HT-29 (cell line): ENCODE measurements at regions not wholly inside any gene's neighbourhood (a gene's known extent, or its start where the extent isn't known, plus 50 kb on each side); places are given as distances from the start of the nearest gene placed in this dataset.

Experiments used
- DNase-seq: peaks from one replicate; pipeline ENCODE4 v3.0.0-alpha.2; 2015; ENCODE audit warnings: low spot score

- DNase-seq = no peak
Observed at GRCh38 chrX:39969099-39969818, 128.5 kb downstream of the BCOR start.

DNA sequence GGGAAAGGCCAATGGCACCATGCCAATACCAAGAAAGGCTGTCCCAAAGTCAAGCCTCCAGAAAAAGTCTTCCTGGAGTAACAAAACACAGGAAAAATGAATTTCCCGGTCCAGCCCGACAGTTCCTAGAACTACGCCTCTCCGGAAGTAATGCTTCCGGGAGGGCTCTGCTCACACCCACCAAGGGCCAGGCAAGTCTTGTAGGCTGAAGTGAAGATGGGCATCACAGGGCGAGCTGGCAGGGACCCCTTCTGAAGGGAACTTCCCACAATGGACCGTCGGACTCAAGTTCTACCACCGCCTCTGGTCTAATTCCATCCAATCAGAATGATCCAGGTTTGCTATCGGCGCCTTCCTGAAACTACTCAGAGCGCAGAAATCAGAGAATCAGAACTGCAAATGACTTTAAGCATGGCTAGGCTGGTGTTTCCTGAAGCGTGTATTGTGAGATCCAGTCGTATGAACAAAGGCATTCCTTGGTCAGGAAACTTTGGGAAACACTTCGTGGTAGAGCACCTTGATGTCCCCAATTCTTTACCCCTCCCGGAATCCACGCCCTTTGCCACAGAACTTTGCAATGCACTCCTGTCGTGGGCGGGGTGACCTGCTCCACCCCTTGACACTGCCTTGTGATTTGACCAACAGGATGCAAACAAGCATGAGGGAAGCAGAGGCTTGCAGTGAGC is 127.8 kb downstream of the BCOR start:
- DNase-seq = peak; percentile 51

DNA sequence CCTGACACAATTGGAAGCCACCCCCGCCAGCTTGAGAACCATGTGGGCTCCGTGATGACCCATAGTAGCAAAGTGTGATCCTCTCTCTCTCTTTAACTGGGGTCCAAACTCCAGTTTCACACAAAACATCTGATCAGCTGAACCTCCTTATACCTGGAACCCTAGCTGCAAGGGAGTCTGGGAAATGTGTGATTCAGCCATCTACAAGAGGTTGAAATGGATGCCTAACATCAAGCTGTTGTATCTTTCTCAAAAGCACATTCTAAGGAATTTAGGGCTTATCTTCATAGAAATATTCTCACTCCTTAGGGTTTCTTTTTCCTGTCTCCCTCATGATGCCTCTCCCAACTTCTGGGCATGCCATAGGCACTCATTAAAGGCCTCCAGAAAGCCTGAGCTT is 126.0 kb downstream of the BCOR start:
- DNase-seq = no peak

DNA sequence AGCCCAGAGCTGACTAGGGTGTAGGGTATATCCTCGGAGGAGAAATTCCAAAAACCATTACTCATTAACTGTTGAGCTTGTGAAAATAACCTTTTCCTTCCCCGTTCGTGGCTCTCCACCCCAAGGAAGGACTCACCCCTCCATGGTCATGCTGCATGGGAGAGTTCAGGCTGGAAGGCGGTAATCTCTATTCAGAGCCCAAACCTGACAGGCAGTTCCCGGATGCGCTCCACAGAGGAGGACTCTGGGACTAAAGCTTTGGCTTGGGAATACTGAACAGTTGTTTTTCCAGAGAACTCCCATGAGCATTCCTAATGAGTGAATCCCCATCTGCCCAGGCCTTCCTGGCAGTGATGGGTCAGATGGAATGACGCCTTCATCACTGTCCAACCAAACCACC is 125.4 kb downstream of the BCOR start:
- no peak for DNase-seq

- DNase-seq = no peak
Observed at GRCh38 chrX:39973810-39974209, 123.9 kb downstream of the BCOR start.

DNA sequence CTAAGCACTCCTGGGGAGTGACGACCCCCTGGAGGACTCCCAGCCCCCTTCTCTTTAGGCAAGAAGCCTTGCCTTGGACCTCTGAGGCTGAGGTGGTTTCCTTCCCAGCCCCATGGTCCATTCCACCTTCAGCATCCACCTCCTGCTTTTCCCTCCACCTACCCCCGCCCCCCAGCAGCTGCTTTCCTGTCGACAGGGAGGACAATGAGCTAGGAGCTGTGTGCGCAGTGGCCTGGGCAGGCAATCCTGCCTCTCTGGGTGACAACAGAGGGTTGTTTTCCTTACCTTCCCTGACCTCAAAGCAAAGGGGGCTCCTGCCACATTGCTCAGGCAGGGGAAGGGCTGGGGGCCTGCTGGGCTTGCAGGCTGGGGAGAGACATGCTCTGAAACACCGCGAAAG is 123.5 kb downstream of the BCOR start:
- DNase-seq = no peak

GRCh38 chrX:39975101-39975925 is 122.4 kb downstream of the BCOR start:
- peak; percentile 53 for DNase-seq

DNA sequence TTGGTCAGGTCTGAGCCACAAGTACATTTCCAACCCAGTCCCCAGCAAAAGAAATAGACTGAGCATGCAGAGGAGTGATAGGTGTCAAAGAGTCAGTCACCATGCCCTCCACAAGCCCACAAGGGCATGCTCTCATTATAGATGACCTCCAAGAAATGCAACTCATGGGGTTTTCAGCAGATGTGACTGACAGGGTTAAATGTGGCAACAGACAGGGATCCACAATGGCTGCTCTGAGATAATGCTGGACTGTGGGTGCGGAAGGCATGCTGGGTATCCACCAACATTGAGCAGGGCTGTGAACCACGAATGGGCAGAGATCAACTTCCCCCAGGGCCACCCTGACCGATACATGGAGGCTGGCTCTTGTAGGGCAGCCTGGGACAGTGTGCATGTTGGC is 115.8 kb downstream of the BCOR start:
- no peak for DNase-seq

- DNase-seq = peak; percentile 12
Observed at GRCh38 chrX:39982948-39983347, 114.8 kb downstream of the BCOR start.

DNA sequence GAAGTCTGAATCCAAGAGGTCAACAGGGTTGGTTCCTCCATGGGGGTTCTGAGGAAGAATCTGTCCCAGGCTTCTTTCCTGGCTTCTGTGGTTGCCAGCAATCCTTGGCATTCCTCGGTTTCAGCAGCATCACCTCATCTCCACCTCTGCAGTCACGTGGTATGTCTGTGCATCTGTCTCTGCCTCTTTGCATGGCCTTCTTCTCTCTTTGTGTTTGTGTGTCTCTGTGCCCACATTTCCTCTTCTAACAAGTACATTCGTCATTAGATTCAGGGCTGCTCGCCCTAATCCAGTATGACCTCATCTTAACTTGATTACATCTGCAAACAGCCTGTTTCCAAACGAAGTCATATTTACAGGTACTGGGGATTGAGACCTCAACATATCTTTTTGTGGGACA is 114.0 kb downstream of the BCOR start:
- DNase-seq = no peak

- no peak for DNase-seq
Observed at GRCh38 chrX:39984191-39984956, 113.4 kb downstream of the BCOR start.

GRCh38 chrX:39985071-39985470 is 112.7 kb downstream of the BCOR start:
- no peak for DNase-seq

DNA sequence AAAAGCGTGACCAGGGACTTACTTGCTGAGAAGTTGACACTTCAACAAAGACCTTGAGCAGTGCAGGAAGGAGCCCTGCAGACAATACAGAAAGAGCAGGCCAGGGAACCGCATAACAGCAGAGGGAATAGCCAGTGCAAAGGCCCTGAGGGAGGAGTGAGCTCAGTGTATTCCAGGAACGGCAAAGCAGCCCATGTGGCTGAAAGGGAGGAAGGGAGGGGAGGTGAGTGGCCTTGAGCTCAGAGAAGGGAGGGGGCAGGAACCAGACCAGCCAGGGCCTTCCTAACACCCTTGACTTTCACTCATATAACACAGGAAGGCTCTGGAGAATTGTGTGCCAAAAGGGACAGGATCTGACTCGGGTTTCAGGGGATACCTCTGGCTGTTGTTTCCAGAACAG is 112.2 kb downstream of the BCOR start:
- DNase-seq = no peak

- no peak for DNase-seq
Observed at GRCh38 chrX:39988496-39988895, 109.3 kb downstream of the BCOR start.

GRCh38 chrX:39990388-39990787 is 107.4 kb downstream of the BCOR start:
- DNase-seq = no peak

DNA sequence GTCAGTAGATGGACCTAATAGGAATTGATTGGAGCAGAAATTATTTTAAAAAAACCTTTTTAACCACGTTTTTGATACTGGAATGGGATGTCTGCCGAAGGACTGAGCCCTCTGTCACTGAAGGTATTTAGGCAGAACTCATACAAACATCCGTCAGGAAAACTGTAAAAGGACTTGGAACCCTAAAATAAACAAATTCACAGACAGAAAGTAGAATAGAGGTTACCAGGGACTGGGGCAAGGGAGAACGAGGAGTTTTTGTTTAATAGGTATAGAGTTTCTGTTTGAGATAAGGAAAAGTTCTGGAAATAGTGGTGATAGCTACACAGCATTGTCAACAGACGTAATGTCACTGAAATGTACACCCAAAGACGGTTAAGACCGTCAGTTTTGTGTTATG is 105.5 kb downstream of the BCOR start:
- no peak for DNase-seq

- DNase-seq = no peak
Observed at GRCh38 chrX:39995457-39995856, 102.3 kb downstream of the BCOR start.

DNA sequence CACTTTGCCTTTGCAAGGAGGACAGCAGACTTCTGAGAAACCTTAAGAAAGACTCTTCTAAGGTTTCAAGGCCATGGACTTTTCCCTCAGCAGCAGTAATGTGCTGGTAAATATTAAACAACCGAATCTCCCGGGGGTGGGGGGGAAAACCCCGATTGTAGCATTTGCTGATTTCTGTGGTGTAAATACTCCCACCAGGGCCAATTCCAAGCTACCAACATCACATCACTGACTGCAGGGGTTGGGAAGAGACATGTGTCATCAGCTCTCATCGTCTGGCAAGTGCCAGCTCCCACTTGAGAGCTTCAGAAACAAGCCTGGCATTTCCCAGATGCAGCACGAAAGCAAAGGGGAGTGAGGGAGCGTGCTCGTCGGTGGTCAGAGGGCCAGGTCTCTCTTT is 101.2 kb downstream of the BCOR start:
- no peak for DNase-seq

DNA sequence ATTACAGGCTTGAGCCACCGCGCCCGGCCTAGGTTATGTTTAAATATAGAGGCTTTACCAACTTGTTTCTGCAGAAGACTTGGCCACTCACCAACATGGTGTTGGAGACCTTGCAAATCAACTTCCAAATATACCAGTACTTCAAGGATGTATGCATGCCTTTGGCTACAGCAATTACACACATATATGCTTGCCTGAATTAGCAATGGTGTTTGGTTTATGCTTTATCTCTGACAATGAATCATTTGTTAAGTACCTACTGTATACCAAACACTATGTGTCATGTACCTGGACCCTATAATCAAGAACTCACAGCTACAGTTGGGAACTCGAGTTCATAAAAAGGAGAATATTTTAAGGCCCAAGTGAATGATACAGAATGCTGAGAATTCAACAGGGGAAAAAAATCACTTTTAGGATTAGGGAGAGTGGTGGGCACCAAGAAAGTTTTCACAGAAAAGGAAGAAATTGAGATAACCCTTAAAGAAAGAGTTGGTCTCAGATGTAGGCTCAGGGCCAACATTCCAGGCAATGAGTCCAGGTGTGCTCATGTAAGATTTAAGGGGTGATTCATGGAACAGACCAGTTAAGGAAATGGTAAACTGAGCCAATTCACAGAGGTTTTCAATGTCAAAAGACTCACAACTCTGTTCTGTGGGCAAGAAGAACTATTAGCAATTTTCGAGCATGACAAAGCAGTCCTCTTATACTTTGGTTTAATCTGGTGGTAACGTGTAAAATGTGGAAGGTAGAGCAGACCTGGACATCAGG is 98.9 kb downstream of the BCOR start:
- no peak for DNase-seq
